ENCODE measurements at regions not wholly inside any gene's neighbourhood (a gene's known extent, or its start where the extent isn't known, plus 50 kb on each side); places are given as distances from the start of the nearest gene placed in this dataset.

DNA sequence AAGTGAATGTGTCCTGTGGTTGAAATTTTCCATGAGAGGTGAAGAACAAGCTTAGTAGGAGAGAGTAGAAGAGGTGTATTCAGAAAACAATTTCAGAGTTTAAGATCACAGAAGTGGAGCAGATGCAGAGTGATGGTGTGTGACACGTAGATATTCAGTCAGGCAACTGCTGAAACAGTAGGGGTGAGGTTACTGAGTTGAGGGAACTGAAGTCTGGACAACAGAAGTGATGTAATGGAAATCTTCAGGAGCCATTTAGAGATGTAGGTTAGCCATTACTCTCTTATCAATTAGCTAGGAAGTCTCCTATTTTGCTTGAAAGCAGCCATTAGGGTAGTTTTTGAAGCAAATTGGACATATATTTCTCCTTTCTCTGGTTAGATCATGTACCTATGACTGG, 584.4 kb downstream of the PKHD1 start:
- Histone ChIP-seq H3K36me3 (ENCODE audit: low read length) (no peaks in the 10 kb centered on the region), H4K20me1 (ENCODE audit: low read depth, low read length) (no peaks in the 10 kb centered on the region), H3K9ac (ENCODE audit: low read length) (no peak overlapping the region), H3K4me3 (ENCODE audit: insufficient read depth, low read length, poor library complexity, severe bottlenecking) (no peak overlapping the region), H3K27ac (ENCODE audit: low read depth, low read length) (no peak overlapping the region), H3F3A (ENCODE audit: insufficient read depth) (no peaks in the 10 kb centered on the region), H3K4me2 (ENCODE audit: low read depth, low read length, poor library complexity, severe bottlenecking) (no peak overlapping the region), H3K79me2 (ENCODE audit: insufficient read depth, low read length) (no peaks in the 10 kb centered on the region), H2AFZ (ENCODE audit: low read depth, low read length, severe bottlenecking) (no peak overlapping the region), H3K27me3 (ENCODE audit: low read length) (peaks cover 4% of the 10 kb centered on the region; the same call in 1 of the 2 replicates), H3K9me2 (replicated peaks; ENCODE audit: insufficient read depth, low read length) (no peaks in the 10 kb centered on the region), H3K9me3 (ENCODE audit: insufficient read depth, low read length) (no peaks in the 10 kb centered on the region)
- TF ChIP-seq, protein P1, sequence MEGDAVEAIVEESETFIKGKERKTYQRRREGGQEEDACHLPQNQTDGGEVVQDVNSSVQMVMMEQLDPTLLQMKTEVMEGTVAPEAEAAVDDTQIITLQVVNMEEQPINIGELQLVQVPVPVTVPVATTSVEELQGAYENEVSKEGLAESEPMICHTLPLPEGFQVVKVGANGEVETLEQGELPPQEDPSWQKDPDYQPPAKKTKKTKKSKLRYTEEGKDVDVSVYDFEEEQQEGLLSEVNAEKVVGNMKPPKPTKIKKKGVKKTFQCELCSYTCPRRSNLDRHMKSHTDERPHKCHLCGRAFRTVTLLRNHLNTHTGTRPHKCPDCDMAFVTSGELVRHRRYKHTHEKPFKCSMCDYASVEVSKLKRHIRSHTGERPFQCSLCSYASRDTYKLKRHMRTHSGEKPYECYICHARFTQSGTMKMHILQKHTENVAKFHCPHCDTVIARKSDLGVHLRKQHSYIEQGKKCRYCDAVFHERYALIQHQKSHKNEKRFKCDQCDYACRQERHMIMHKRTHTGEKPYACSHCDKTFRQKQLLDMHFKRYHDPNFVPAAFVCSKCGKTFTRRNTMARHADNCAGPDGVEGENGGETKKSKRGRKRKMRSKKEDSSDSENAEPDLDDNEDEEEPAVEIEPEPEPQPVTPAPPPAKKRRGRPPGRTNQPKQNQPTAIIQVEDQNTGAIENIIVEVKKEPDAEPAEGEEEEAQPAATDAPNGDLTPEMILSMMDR (IDR thresholded peaks at IDR 0.05; ENCODE audit: insufficient read depth, low read length, poor library complexity, severe bottlenecking): no peak
- TF ChIP-seq EZH2phosphoT487 (conservative IDR thresholded peaks at IDR 0.05; ENCODE audit: low read length): no peak

DNA sequence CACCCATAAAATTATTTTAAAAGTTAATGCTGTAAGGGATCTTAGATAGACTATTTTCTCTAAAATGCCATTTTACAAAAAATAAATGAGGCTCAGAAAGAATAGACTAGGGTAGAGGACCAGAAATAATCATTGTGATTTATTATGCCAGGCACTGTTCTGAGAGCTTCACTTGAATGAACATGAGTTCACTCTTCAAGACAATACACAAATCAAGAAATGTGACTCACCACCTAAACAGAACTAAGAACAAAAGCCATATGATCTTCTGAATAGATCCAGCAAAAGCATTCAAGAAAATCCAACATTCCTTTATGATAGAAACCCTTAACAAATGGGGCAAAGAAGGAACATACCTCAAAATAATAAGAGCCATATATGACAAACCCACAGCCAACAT, 582.0 kb downstream of the PKHD1 start:
- Histone ChIP-seq H3K27me3 (ENCODE audit: low read length) (peaks cover 4% of the 10 kb centered on the region; the same call in 1 of the 2 replicates), H2AFZ (ENCODE audit: low read depth, low read length, severe bottlenecking) (no peak overlapping the region), H3K9ac (ENCODE audit: low read length) (no peak overlapping the region), H3K4me2 (ENCODE audit: low read depth, low read length, poor library complexity, severe bottlenecking) (no peak overlapping the region), H3K9me3 (ENCODE audit: insufficient read depth, low read length) (no peaks in the 10 kb centered on the region), H3K4me3 (ENCODE audit: insufficient read depth, low read length, poor library complexity, severe bottlenecking) (no peak overlapping the region), H3K9me2 (replicated peaks; ENCODE audit: insufficient read depth, low read length) (no peaks in the 10 kb centered on the region), H3K27ac (ENCODE audit: low read depth, low read length) (no peak overlapping the region), H3F3A (ENCODE audit: insufficient read depth) (no peaks in the 10 kb centered on the region), H3K79me2 (ENCODE audit: insufficient read depth, low read length) (no peaks in the 10 kb centered on the region), H4K20me1 (ENCODE audit: low read depth, low read length) (no peaks in the 10 kb centered on the region), H3K36me3 (ENCODE audit: low read length) (no peaks in the 10 kb centered on the region)
- TF ChIP-seq, protein P1 (IDR thresholded peaks at IDR 0.05; ENCODE audit: insufficient read depth, low read length, poor library complexity, severe bottlenecking): no peak
- TF ChIP-seq EZH2phosphoT487 (conservative IDR thresholded peaks at IDR 0.05; ENCODE audit: low read length): no peak

DNA sequence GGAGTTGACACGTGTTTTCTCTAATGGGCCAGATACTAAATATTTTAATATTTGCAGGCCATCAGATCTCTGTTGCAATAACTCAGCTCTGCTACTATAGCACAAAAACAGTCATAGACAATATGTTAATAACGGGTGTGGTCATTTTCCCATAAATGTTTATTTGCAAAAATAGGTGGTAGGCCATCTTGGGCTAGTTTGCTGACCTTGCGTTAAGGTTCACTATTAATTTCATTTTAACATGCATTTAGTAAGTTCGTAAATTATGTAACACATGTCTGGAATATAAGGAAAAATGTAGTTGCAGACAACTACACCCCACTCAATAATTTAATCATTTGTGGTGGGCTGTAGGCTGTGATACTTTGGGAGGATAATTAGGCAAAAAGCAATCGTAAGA, 577.8 kb downstream of the PKHD1 start:
- Histone ChIP-seq H3K27ac (ENCODE audit: low read depth, low read length) (no peak overlapping the region), H2AFZ (ENCODE audit: low read depth, low read length, severe bottlenecking) (no peak overlapping the region), H3F3A (ENCODE audit: insufficient read depth) (no peaks in the 10 kb centered on the region), H4K20me1 (ENCODE audit: low read depth, low read length) (no peaks in the 10 kb centered on the region), H3K36me3 (ENCODE audit: low read length) (no peaks in the 10 kb centered on the region), H3K9ac (ENCODE audit: low read length) (no peak overlapping the region), H3K4me2 (ENCODE audit: low read depth, low read length, poor library complexity, severe bottlenecking) (no peak overlapping the region), H3K4me3 (ENCODE audit: insufficient read depth, low read length, poor library complexity, severe bottlenecking) (no peak overlapping the region), H3K27me3 (ENCODE audit: low read length) (no peaks in the 10 kb centered on the region), H3K9me2 (replicated peaks; ENCODE audit: insufficient read depth, low read length) (no peaks in the 10 kb centered on the region), H3K79me2 (ENCODE audit: insufficient read depth, low read length) (no peaks in the 10 kb centered on the region), H3K9me3 (ENCODE audit: insufficient read depth, low read length) (no peaks in the 10 kb centered on the region)
- no peak for TF ChIP-seq EZH2phosphoT487 (conservative IDR thresholded peaks at IDR 0.05; ENCODE audit: low read length)
- TF ChIP-seq, protein P1 (IDR thresholded peaks at IDR 0.05; ENCODE audit: insufficient read depth, low read length, poor library complexity, severe bottlenecking): no peak
